ENCODE measurements at regions not wholly inside any gene's neighbourhood (a gene's known extent, or its start where the extent isn't known, plus 50 kb on each side); places are given as distances from the start of the nearest gene placed in this dataset.

DNA sequence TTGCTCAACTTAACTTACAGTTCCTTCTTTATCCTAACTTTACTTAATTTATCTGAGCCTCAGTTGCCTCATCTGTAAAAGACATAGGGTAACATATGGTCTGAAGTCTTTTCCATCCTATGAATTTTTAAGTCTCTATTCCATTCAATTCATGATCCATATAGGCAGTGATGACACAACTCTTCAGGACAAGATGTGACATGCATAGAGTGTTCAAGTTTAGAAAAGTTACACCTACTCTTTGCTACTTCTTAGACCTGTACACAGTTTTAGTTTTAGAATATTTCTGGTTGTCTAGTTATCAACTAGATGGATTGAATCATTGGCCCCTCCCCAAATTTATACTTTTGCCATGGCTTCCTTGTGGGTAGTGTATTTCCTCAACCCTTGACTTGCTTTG lies 50.7 kb upstream of the ELL2 start:
- TF ChIP-seq CTCF (IDR thresholded peaks at IDR 0.05) (no peak), POLR2AphosphoS5 (IDR thresholded peaks at IDR 0.05; ENCODE audit: low read depth, low read length) (no peak), REST (IDR thresholded peaks at IDR 0.05; ENCODE audit: insufficient read depth in 1 of 2, low read depth in 2 of 2, low read length in 1 of 2) (no peak), SIN3A (IDR thresholded peaks at IDR 0.05; ENCODE audit: borderline replicate concordance, insufficient read depth, low read depth, low read length) (no peak), TCF7L2 (IDR thresholded peaks at IDR 0.05; ENCODE audit: low read depth, low read length) (no peak)
